GM18498 (cell line): ENCODE measurements at regions not wholly inside any gene's neighbourhood (a gene's known extent, or its start where the extent isn't known, plus 50 kb on each side); places are given as distances from the start of the nearest gene placed in this dataset.
"Not testable (repeated sequence)": the region's sequence is repeated elsewhere in the genome, so short reads cannot be mapped to it uniquely, and the experiment has no call there.

Experiments used
- ATAC-seq: cut with Tn5 transposase; IDR thresholded peaks from one replicate; pipeline ENCODE4 v1.9.1; 2021; ENCODE audit warnings: mild to moderate bottlenecking, moderate library complexity; ENCODE audit not compliant: unreplicated experiment

DNA sequence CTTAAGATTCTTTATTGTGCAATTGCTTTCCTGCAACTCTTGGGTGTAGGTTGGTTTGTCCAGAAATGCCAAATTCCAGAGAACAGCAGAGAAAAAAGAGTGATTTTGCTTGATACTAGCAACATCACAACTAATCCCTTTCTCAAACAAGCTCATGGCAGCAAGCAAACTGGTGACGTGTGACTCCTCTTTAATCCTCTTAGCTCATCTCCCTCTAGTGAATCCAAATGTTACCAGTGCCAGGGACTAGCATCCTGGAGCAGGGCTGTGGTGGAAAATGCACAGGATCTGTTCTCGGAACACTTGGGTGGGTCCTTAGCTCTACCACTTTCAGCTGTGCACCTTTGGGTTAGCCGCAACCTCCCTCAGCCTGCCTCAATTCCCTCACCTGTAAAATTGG, 204.0 kb upstream of the CCL2 start:
- ATAC-seq: no peak

DNA sequence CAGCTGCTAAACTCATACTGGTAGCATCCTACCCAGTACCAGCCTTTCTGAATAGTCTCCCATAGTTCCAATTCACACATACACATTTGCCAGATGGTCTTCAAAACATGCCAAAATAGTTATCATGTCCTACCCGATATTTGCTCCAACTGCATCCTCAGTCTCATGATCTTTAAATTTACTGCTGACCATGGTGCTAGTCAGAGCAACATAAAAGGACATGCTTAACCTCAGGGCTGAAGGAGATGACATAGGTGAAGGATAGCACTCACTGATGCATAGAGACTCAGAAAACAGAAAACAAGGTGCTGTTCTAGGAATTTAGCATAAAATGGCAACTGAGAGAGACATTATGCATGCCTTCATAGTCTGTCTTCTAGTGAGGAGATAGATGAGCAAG, 200.6 kb upstream of the CCL2 start:
- no peak for ATAC-seq

DNA sequence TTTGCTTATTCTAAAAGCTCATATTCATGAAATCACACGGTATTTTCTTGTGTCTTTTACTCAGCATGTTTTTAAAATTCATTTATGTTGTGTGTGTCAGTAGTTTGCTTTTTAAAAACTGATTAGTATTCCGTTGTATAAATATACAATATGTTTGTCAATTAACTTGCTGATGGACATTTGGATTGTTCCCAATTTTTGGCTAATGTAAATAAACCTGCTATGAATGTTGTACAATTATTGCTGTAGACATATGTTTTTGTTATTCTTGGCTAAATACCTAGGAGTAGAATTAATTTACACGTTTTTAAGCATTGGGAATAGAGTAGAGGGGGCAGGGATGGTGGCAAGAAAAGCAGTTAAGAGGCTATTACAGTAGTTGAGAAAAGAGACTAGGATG, 199.5 kb upstream of the CCL2 start:
- no peak for ATAC-seq

DNA sequence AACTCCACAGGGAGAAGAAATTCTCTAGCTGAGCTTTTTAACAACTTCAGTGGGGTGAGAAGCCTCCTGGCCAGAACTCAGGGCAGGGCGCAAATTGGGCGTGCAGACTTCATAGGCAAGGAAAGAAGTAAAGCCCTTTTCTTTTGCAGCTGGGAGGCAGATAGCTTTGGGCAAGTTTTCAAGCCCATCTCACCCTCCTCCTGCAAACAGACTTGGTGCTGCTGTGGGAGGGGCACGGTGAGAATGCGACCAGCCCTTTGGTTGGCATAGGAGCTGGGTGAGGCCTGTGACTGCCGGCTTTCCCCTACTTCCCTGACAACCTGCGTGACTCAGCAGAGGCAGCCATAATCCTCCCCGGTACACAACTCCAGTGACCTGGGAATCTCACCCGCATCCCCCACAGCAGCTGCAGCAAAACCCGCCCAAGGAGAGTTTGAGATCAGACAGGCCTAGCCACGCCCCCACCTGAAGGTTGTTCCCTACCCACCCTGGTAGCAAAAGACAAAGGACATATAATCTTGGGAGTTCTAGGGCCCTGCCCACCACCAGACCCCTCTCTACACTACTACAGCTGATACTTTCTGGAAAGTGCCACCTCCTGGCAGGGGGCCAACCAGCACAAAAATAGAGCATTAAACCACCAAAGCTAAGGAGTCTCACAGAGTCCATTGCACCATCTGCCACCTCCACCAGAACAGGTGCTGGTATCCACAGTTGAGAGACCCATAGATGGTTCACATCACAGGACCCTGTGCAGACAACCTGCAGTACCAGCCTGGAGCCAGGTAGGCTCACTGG, 195.5 kb upstream of the CCL2 start:
- ATAC-seq: no peak

DNA sequence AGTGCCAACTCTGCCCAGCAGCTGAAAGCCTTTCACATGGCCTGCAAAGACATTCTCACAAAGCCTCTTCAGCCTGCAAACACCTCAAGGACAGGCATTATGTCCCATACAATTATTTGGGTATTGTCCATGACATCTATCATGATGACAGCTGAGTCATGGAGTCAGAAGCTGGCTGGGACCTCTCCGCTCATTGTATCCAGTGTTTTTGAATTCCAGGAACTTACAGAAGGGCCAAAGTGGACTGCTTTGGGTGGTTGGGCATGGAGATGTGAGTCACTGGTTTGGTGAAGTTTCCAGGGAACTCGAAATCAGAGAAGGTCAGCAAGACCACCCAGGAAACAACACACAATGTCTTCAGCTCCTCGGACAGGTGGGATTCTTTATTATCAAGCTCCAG, 188.6 kb upstream of the CCL2 start:
- no peak for ATAC-seq

DNA sequence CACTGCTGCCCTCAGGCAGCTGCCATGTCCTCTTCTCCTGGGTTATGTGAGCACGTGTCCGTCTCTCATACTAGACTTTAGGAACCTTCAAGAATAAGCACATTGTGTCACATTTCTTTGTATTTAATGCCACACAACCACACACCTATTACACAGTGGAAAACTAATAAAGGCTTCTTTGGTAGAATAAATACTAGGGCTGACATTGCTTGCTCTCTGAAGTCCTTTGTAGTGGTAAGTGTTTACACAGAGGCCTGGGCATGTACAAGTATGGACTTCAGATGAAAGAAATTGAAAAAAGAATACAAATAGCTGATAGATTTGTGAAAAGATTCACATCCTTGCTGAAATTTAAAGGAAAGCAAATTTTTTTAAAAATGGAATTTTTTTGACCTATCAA, 188.1 kb upstream of the CCL2 start:
- ATAC-seq: no peak

DNA sequence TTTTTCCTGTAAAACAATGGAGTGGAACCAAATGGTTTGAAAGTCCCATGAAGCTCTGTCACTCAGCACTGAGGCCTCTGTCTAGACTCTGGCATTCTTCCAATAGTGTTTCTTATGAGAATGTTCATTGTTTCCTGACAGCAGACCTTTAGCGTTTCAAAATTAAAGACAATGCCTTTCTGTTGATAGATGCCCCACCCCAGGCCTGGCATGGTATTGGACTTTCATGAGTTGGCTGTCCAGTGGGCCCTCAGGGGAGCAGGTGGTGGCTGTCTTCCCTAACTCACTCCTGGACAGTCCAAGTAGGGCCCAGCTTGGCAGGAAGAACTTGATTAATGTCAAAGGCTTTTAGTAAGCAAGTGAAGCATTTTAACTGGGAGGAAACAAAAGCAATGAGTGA, 186.5 kb upstream of the CCL2 start:
- no peak for ATAC-seq

DNA sequence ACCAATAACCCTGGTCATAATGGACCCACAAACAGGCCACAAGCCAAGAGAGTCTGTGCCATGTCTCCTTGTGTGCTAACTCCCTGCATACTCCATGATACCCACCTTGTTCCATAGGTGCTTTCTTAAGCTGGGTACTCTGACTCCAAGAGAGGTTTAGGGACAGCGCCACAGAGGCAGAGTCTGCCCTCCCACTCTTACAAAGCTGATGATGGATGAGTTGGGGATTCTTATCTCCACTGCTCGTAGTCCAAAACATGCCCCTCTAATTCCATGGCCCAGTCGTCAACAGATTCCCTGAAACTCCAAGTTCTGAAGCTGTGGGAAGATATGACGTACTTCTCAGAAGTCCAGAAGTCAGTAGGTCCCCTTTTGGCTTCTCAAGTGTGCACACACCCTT, 184.4 kb upstream of the CCL2 start:
- ATAC-seq: no peak

DNA sequence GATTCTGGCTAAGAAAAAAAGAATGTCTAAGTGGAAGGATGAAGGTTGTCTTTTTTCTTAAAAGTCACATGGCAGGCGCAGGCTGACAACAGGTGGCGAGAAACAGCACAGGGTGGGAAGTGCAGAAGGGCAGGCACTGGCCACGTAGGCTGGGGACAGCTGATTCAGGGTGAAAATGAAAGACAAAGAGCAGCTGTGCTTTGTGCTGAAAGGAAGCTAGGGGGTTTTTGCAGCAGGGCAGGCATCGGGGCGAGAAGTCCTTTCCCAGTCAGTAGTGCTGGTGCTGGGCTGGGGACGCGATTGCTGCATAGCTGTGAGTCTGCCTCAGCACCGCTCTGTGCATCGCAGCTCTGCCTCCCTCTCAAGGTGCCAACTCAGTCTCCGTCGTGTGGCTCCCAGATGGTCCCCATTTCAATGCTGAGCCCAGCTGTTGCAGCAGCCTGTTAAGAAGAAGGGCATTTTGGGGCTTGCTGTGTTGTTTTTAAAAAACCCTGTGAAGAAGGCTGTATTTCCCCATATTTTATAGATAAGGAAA, 183.1 kb upstream of the CCL2 start:
- no peak for ATAC-seq

DNA sequence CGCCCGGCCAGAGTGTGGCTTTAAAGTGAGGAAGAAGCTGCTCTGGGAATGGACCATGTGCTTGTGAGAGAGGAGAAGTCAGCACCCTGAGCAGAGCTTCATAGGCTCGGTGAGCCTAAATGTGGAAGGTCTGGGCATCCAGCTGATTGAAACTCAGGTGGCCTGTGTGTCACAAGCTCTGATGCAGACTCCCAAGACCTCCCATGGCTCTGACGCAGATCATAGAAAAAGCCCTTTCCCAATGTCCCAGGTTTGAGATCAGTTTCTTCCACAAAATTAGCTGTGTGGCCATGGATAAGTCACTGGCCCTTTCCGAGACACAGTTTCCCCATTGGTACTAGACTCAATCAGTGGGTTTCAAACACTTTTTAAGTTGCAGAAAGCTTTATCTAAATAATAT, 180.0 kb upstream of the CCL2 start:
- ATAC-seq: no peak

DNA sequence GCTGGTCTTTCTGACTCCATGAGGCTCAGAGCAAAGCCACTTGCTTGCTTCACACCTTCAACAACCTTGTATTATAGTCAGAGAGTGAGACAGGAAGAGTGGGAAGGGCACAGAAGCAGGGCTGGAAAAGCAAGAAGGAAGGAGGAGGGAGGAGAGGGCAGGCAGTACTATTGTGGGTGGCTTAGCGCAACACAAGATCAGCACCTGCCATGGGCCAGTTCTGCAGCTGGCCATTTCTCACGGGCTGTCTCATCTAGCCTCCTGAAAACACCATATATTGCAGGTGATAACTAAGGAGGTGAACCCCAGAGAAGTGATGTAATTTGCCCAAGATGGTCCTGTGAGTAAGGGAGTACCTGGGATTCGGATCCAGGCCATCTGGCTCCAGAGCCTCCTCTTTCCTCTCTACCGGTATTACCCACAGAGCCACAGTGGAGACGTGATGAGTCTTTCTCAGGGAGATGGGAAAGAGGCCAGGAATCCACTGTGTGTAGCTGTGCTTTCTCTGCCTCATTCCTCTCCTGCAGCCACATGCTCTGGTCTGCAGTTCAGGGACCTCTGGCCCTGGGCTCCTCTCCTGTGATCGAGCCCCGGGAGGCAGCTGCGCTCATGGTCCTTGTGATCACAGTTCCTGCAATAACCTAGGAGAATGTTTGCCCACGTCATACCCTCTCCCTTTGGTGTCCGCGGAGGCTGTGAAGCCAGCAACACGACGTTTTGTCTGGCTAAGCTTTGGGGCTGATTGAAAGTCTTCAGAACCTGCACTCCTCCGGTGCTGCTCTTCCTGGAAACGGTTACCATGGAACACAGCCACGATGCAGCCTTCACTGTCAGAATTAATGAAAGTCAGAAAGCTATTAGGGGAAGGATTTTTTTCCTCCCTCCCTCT, 178.1 kb upstream of the CCL2 start:
- no peak for ATAC-seq

DNA sequence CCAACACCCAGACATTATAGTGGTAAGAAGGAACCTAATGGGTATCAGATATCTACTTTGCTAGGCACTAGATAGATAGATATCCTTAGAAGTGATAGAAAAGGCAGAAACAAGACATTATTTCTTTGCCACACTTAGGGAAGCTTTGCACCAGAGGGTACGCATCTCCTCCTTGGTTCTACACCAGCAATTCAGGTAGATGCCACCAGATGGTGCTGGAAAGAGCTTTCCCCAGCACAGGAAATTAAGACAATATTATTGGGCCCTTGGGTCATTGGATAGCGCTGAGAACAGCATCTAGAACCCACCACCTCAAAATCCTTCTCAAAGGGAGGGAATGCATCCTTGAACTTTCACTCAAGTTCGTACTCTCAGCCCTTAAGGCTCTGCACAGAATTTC, 173.8 kb upstream of the CCL2 start:
- ATAC-seq: no peak

DNA sequence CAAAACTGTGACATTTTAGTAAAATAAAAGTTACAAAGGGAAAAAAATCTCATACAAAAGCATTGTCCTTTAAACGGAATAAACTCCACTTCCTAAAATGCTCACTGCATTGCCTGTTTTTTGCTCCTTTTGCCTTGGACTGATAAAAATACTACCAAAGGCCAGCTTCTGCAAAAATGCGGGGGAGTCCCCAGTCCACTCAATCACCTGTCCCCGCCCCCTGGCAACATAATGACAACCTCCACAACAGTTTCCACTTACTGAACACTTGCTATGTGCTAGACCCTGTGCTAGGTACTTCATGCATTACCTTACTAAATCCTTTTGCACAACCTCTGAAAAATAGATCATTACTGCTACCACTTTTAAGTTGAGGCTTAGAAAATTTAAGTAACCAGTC, 172.7 kb upstream of the CCL2 start:
- ATAC-seq: no peak

DNA sequence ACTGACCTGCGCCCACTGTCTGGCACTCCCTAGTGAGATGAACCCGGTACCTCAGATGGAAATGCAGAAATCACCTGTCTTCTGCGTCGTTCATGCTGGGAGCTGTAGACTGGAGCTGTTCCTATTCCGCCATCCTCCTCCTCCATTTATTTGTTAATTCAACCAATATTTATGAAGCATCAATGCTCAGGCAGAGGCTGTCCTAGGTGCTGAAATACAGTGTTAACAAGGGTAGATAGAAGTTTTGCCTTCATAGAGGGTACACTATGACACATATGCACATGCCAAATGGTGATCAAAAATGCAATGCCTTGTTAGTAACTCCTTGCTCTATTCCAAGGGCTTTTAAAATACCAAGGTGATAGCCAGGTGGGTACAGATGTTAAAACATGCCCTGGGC, 166.0 kb upstream of the CCL2 start:
- not testable (repeated sequence) for ATAC-seq

DNA sequence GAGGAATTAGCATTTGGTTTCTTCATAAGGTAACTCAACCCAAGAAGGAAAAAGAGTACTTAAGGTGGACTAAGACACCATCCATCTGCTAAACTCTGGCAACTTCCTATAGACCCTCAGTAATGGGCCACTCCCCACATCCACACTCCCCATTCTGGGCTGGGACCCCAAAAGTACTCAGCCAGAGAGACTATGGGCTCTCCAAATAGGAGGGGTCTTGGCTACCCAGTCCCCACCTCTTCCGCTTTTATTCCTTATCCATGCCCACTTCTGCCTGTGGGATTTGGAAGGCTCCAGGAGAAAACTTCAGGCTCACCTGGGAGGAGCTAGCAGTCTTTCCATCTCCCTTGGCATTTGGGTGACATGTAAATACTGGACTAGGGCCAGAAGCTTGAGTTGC, 164.5 kb upstream of the CCL2 start:
- ATAC-seq: no peak

DNA sequence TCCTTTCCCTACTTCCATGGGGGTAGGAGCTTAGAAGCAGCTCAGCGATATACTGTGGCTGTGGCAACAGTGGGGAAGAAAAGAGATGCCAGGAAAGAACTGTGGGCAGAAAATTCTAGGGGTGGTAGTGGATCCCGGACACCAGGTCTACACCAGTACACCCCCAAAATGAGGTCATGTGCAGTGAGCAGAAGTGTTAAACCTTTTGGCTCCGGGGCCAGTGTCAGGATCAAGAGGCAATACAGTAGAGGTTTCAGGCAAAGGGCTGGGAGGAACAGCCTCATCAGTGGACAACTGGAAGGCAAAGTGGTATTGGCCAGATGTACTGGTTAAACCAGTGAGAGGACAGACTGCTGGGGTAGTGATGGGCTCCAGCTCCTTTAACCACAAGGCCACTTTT, 163.1 kb upstream of the CCL2 start:
- no peak for ATAC-seq

DNA sequence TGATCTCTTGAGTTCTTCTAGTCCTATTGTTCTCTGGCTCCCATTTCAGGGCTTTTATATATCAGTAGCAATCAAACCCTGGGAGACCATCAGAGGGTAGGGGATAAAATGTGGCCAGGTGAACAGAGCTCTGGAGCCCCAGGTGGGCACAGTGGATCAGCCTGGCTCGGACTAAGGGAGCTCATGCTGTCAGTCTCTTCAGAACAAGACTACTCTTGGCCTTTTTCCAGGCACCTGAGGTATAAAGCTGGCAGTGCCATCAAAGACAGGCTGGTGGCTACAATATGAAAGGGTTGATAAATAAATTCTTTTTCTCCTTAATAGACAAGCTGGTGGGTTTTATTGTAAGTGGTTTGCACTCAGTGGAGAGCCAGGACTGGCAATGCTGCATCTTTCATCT, 160.0 kb upstream of the CCL2 start:
- no peak for ATAC-seq

DNA sequence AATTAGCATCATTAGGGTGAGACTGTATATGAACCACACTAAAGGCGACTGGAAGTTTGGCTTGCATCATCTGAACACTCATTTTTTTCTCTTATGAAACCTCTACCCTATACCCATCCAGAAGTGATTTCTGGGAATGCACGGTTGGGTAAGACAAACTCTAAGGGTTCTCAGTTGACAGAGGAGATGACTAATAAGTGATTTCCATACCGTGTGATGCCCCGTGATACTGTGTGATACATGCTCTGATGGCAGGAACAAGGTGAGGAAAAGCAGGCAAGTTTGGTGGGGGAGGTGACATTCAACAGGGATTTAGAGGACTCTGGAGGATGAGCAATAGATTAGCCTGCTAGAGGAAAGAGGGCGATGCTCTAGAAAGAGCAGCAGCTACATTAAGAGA, 156.4 kb upstream of the CCL2 start:
- ATAC-seq: no peak

DNA sequence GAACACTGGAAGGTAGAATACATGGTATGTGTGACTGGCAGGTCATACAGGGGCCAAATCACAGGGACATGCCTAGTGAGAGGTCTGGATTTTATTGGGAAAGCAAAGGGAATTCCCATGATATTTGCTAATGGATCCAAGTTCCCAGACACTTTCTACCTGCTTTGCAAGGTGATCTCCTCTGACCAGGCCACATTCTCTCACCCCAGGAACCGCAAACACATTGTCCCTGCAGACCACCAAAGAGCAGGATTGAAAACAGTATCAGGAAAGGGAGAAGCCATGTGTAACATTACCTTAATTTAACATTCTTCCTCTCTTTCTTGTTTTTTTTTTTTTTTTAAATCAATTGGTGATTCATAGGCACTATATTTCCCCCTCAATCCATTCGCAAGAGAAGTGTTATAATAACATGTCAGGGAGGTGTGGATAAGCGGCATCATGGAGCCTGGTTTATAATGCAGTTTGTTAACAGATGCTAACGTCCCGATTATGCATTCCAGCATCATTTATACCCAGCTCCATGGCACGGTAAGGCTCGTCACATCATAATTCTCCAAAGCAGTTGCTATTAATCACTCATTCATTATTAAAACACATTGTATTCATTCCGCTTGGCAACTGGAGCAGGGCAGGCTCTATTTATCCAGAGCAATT, 155.1 kb upstream of the CCL2 start:
- no peak for ATAC-seq

DNA sequence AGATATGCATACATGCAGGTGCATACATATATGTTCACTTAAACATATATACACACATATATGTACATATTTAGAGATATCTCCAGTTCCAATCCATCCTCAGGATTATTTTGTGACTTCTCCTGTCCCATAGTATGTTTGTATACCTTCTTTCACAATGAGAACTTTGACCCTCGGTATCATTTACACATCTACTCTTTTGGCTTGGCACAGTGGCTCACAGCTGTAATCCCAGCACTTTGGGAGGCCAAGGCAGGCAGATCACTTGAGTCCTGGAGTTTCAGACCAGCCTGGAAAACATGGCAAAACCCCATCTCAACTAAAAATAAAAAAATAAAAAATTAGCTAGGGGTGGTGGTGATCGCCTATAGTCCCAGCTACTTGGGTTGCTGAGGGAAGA, 148.1 kb upstream of the CCL2 start:
- no peak for ATAC-seq

DNA sequence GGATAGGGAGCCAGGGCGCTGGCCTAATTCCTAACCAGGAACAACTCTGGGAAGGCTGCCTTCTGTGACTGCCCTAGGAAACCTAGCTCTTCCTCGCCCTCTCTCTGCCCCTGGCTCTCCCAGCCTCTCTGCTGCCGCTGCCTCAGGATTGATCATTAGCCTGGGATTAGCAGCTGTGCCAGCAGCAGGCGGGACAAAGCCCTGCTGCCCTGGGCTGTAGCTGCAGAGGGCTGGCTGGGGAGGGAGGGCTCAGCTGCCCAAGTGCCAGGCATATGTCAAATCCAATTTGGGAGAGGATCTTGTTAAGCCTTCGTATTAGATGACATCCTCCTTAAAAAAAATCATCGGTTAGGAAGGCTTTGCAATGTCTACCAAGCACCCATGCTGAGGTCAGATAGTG, 144.8 kb upstream of the CCL2 start:
- ATAC-seq: no peak

DNA sequence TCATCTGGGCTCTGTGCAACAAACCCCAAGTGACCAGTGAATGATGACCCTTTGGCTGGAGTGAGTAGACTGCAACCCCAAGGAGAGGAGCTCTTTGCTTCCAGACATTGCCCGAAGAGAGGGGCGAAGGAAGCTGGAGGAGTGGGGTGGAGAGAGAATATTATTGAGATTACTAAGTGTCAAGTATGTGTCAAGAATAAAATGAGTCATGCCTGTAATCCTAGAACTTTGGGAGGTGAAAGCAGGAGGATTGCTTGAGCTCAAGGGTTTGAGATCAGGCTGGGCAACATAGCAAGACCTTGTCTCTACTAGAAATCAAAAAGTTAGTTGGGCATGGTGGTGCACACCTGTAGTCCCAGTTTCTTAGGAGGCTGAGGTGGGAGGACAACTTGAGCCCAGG, 142.0 kb upstream of the CCL2 start:
- no peak for ATAC-seq
